ENCODE measurements at regions not wholly inside any gene's neighbourhood (a gene's known extent, or its start where the extent isn't known, plus 50 kb on each side); places are given as distances from the start of the nearest gene placed in this dataset.
"Not testable (repeated sequence)": the region's sequence is repeated elsewhere in the genome, so short reads cannot be mapped to it uniquely, and the experiment has no call there.

DNA sequence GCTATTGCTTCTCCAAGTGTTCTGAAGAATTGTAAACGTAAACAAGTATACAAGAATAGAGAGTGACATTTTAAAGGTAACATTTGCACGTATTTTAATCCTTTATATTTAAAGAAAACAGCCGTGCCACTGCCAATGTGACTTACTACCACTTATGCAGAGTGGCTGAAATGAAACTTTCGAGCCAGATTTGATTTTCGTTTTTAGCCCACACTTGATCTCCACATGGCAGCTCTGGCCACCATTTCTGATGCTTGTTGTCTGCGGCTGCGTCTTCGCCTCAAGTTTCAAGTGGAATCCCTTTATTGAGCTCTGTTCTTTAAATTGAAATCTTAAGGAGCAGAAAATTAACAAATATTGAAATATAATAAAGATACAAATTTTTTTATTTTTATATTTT is 70.0 kb downstream of the ELAPOR2 start:
- TF ChIP-seq, protein P1, sequence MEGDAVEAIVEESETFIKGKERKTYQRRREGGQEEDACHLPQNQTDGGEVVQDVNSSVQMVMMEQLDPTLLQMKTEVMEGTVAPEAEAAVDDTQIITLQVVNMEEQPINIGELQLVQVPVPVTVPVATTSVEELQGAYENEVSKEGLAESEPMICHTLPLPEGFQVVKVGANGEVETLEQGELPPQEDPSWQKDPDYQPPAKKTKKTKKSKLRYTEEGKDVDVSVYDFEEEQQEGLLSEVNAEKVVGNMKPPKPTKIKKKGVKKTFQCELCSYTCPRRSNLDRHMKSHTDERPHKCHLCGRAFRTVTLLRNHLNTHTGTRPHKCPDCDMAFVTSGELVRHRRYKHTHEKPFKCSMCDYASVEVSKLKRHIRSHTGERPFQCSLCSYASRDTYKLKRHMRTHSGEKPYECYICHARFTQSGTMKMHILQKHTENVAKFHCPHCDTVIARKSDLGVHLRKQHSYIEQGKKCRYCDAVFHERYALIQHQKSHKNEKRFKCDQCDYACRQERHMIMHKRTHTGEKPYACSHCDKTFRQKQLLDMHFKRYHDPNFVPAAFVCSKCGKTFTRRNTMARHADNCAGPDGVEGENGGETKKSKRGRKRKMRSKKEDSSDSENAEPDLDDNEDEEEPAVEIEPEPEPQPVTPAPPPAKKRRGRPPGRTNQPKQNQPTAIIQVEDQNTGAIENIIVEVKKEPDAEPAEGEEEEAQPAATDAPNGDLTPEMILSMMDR (IDR thresholded peaks at IDR 0.05): no peak
- DNase-seq: no peak
- Histone ChIP-seq H3K27me3 (no peaks in the 10 kb centered on the region), H3K9ac (ENCODE audit: low read depth in 2 of 2, low read length in 2 of 2) (no peak overlapping the region), H3K4me3 (no peak overlapping the region), H3K9me3 (no peaks in the 10 kb centered on the region), H3K27ac (no peak overlapping the region), H3K4me1 (no peaks in the 10 kb centered on the region), H3K36me3 (no peaks in the 10 kb centered on the region)
- intact Hi-C loops (cut with DNase I): no loop called here

DNA sequence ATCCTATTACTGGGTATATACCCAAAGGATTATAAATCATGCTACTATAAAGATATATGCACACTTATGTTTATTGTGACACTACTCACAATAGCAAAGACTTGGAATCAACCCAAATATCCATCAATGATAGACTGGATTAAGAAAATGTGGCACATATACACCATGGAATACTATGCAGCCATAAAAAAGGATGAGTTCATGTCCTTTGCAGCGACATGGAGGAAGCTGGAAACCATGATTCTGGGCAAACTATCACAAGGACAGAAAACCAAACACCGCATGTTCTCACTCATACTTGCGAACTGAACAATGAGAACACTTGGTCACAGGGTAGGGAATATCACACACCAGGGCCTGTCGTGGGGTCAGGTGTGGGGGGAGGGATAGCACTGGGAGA is 71.6 kb downstream of the ELAPOR2 start:
- H3K9ac ChIP-seq (ENCODE audit: low read depth in 2 of 2, low read length in 2 of 2); H3K27me3 ChIP-seq; H3K36me3 ChIP-seq; H3K4me3 ChIP-seq; intact Hi-C loops (cut with DNase I); H3K9me3 ChIP-seq; H3K4me1 ChIP-seq; DNase-seq; H3K27ac ChIP-seq: not testable (repeated sequence)

DNA sequence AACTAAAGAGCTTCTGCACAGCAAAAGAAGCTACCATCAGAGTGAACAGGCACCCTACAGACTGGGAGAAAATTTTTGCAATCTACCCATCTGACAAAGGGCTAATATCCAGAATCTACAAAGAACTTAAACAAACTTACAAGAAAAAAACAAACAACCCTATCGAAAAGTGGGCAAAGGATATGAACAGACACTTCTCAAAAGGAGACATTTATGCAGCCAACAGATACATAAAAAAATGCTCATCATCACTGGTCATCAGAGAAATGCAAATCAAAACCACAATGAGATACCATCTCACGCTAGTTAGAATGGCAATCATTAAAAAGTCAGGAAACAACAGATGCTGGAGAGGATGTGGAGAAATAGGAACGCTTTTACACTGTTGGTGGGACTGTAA is 72.1 kb downstream of the ELAPOR2 start:
- H3K27ac ChIP-seq; H3K4me3 ChIP-seq; intact Hi-C loops (cut with DNase I); DNase-seq; H3K27me3 ChIP-seq; H3K4me1 ChIP-seq; H3K36me3 ChIP-seq; H3K9me3 ChIP-seq; H3K9ac ChIP-seq (ENCODE audit: low read depth in 2 of 2, low read length in 2 of 2): not testable (repeated sequence)

DNA sequence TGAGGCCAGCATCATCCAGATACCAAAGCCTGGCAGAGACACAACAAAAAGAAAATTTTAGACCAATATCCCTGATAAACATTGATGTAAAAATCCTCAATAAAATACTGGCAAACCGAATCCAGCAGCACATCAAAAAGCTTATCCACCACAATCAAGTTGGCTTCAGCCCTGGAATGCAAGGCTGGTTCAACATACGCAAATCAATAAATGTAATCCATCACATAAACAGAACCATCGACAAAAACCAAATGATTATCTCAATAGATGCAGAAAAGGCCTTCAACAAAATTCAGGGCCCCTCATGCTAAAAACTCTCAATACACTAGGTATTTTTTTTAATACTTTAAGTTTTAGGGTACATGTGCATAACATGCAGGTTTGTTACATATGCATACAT is 74.1 kb downstream of the ELAPOR2 start:
- intact Hi-C loops (cut with DNase I); H3K9ac ChIP-seq (ENCODE audit: low read depth in 2 of 2, low read length in 2 of 2); H3K4me3 ChIP-seq; H3K27me3 ChIP-seq; DNase-seq; H3K36me3 ChIP-seq; H3K27ac ChIP-seq; H3K4me1 ChIP-seq; H3K9me3 ChIP-seq: not testable (repeated sequence)

DNA sequence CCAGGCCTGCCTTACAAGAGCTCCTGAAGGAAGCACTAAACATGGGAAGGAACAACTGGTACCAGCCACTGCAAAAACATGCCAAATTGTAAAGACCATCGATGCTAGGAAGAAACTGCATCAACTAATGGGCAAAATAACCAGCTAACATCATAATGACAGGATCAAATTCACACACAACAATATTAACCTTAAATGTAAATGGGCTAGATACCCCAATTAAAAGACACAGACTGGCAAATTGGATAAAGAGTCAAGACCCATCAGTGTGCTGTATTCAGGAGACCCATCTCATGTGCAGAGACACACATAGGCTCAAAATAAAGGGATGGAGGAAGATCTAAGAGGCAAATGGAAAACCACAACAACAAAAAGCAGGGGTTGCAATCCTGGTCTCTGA is 75.8 kb downstream of the ELAPOR2 start:
- H3K4me3 ChIP-seq; H3K27me3 ChIP-seq; H3K36me3 ChIP-seq; H3K4me1 ChIP-seq; H3K27ac ChIP-seq; H3K9me3 ChIP-seq; intact Hi-C loops (cut with DNase I); H3K9ac ChIP-seq (ENCODE audit: low read depth in 2 of 2, low read length in 2 of 2); DNase-seq: not testable (repeated sequence)

DNA sequence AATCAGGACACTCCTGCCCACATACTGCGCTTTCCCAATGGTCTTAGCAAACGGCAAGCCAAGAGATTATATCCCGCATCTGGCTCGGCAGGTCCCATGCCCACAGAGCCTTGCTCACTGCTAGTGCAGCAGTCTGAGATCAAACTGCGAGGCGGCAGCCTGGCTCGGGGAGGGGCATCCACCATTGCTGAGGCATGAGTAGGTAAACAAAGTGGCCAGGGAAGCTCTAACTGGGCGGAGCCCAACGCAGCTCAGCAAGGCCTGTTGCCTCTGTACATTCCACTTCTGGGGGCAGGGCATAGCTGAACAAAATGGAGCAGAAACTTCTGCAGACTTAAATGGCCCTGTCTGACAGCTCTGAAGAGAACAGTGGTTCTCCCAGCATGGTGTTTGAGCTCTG is 77.5 kb downstream of the ELAPOR2 start:
- H3K27me3 ChIP-seq; H3K27ac ChIP-seq; H3K9me3 ChIP-seq; DNase-seq; intact Hi-C loops (cut with DNase I); H3K4me1 ChIP-seq; H3K4me3 ChIP-seq; H3K36me3 ChIP-seq; H3K9ac ChIP-seq (ENCODE audit: low read depth in 2 of 2, low read length in 2 of 2): not testable (repeated sequence)

DNA sequence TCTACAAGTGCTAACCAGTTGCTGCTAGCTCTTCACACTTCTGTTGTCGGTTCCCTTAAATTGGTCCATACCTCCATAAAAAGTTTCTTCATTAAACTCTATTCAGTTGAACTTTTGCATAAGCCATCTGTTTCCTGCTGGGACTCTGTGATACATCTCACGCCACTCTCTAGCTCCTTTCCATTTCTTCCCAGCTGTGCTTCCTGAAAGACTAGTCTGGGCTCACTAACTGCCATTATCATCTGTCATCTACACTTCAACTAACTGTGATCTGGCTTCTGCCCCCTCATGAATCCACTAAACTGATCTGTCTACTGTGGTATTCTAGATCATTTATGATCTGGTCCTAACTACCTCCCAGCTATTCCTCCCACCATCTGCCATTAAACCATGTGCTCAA is 78.3 kb downstream of the ELAPOR2 start:
- Histone ChIP-seq H3K27me3 (no peaks in the 10 kb centered on the region), H3K4me3 (no peak overlapping the region), H3K9me3 (no peaks in the 10 kb centered on the region), H3K9ac (ENCODE audit: low read depth in 2 of 2, low read length in 2 of 2) (no peak overlapping the region), H3K4me1 (peaks cover 3% of the 10 kb centered on the region), H3K27ac (no peak overlapping the region), H3K36me3 (no peaks in the 10 kb centered on the region)
- DNase-seq: no peak
- intact Hi-C loops (cut with DNase I): no loop called here
- TF ChIP-seq, protein P1 (IDR thresholded peaks at IDR 0.05): no peak

DNA sequence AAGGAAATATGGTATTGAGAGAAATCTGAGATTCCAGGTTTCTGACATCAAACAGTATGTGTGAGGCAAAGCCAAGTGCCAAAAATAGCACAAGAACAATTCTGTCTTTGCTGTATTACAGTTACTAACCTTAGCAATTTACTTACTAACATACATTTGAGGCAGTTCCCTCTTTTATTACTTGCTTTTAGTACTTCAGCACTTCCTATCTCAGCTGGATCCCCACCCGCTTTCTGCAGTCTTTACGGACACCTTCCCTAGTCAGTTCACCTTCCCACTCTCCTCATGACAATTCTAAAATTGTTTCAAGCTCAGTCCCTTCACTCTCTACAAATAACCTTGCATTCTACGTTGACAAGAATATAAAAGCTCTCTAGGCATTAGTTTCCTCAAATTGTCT is 79.2 kb downstream of the ELAPOR2 start:
- DNase-seq: peak; percentile 33
- no peak overlapping the region for H3K27ac ChIP-seq
- no peaks in the 10 kb centered on the region for H3K36me3 ChIP-seq
- H3K9ac ChIP-seq (ENCODE audit: low read depth in 2 of 2, low read length in 2 of 2): no peak overlapping the region
- no peaks in the 10 kb centered on the region for H3K9me3 ChIP-seq
- H3K4me1 ChIP-seq: peaks cover 3% of the 10 kb centered on the region
- H3K27me3 ChIP-seq: no peaks in the 10 kb centered on the region
- intact Hi-C loops (cut with DNase I): no loop called here
- no peak overlapping the region for H3K4me3 ChIP-seq
- TF ChIP-seq, protein P1 (IDR thresholded peaks at IDR 0.05): no peak
